IgD-negative memory B cell (primary cell): ENCODE measurements at regions not wholly inside any gene's neighbourhood (a gene's known extent, or its start where the extent isn't known, plus 50 kb on each side); places are given as distances from the start of the nearest gene placed in this dataset.

ENCODE experiments used
- H3K27ac Mint-ChIP-seq, 3 donors: one replicate each; pipeline ENCODE4 v1.8.0; 2020 to 2022; ENCODE audit warnings: mild to moderate bottlenecking in 3 of 3, mixed read lengths in 3 of 3, moderate library complexity in 1 of 3
- H3K27me3 Mint-ChIP-seq: one replicate; pipeline ENCODE4 v1.8.0; 2021; ENCODE audit warnings: mixed read lengths
- H3K36me3 Mint-ChIP-seq: one replicate; pipeline ENCODE4 v1.8.0; 2020; ENCODE audit warnings: mild to moderate bottlenecking, mixed read lengths
- H3K4me1 Mint-ChIP-seq, 3 donors: one replicate each; pipeline ENCODE4 v1.8.0; 2020 to 2022; ENCODE audit warnings: mixed read lengths in 3 of 3, mild to moderate bottlenecking in 1 of 3
- H3K4me3 Mint-ChIP-seq, 4 donors: one replicate each; pipeline ENCODE4 v1.8.0; 2020 to 2022; ENCODE audit warnings: mild to moderate bottlenecking in 4 of 4, mixed read lengths in 4 of 4, moderate library complexity in 3 of 4
- H3K9me3 Mint-ChIP-seq, 3 donors: one replicate each; pipeline ENCODE4 v1.8.0; 2020 to 2021; ENCODE audit warnings: mixed read lengths in 3 of 3, mild to moderate bottlenecking in 1 of 3

DNA sequence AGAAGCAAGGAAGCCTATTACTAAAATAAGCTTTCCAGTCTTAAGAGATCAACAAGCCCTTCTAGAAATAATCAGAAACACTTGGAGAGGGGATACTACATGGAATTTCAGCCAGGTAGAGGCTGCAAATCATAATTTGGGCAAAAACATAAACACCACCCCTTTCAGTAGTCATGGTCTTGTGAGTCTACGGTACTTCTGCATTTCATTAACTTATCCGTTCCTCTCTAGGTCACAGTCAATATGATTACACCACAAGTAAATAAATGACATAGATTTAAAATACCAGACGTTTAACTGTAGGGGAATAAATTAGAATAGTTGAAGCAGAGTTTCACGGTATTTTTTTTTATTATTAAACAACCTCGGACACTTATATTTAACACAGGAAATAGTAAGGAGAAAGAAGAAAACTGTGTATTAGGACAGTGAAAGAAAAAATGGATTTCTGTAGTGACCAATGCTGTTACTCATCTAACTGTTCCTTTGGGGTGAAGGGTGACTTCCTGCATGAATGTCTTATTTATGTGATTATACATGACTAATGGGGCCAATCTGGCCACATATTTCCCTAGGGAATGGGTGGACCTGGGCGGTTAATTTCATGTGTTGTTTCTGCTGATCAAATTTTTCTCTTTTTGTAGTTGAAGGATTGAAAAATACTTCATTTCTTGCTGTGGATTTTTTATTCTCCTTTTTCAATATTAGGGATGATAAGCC is 456.6 kb upstream of the UBE2E3 start:
- peaks cover 0 to 7% (median 4%) of the 10 kb centered on the region in 3 donors for H3K4me1 Mint-ChIP-seq
- H3K27ac Mint-ChIP-seq: no peak overlapping the region
- H3K27me3 Mint-ChIP-seq: peaks cover 3% of the 10 kb centered on the region
- H3K4me3 Mint-ChIP-seq: no peak overlapping the region
- no peaks in the 10 kb centered on the region for H3K9me3 Mint-ChIP-seq
- no peaks in the 10 kb centered on the region for H3K36me3 Mint-ChIP-seq

DNA sequence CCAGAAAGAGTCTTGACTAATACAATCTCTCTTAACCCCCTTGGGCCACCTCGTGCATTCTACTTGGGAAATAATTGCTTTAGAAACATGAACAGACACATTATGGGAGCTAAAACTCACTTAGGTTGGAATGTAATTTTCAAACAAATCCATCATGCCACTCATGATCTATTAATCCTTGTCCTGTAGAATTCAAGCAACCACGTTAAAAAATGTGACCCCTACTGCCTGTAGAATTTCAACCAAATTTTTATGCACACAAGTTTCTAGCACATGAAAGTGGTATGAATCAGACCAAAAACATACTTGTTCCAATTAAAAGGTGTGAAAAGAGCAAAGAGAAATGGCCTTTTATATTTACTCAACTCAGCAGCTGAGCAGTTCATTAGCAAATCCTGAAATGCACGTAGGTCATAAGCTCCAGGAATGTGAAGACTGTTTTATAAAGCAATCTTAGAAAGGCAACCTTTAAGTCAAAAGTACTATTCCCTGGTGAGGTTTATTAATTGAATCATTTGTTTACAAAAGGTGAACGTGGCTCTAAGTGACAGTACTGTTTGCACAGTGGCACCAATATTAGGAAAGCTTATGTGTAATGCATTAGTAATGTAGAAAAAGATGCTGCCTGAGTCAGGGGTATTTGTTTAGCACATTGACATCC is 459.4 kb upstream of the UBE2E3 start:
- no peak overlapping the region for H3K27ac Mint-ChIP-seq
- H3K36me3 Mint-ChIP-seq: no peaks in the 10 kb centered on the region
- H3K27me3 Mint-ChIP-seq: peaks cover 3% of the 10 kb centered on the region
- H3K4me3 Mint-ChIP-seq: no peak overlapping the region
- H3K9me3 Mint-ChIP-seq: no peaks in the 10 kb centered on the region
- peaks cover 0 to 15% (median 4%) of the 10 kb centered on the region in 3 donors for H3K4me1 Mint-ChIP-seq

DNA sequence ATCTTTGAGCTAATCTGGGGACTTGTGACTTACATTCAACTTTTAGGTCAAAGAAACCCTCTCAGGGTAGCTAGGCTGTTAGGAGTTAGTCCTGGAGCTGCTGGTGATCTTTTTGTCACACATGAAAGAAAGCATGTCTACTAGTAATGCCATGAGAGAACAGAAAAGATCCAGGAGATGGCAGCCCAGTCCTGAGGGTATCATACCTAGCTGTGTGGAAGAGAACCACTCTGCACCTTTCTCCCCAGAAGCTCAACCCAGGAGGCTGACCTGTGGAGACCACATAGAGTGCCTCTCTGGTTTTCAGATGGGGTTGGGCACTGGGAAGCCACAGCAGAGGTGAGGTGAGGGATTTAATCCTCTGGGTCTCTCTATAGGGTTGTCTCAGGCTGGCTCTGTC is 460.2 kb upstream of the UBE2E3 start:
- Mint-ChIP-seq H3K36me3 (no peaks in the 10 kb centered on the region), H3K4me3 (no peak overlapping the region), H3K9me3 (no peaks in the 10 kb centered on the region), H3K27ac (no peak overlapping the region), H3K27me3 (peaks cover 3% of the 10 kb centered on the region), H3K4me1 (peaks cover 4 to 16% (median 4%) of the 10 kb centered on the region in 3 donors)

DNA sequence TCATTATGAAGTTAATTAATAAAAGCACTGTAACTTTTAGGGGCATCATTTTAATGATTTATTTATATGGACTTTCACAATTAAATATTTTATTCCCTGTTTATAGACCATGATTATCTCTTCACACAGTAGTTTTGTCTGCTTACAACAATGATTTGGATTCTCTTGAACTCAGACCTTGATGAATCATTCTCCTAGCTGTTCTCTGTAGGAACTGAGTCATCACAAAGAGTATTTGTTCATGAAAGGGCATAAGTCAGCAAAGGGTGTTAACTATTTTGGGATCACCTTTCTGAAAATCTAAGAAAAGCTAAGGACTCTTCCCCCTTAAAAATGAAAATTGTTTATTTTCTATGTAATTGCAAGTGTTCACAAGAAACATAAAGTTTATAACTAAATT is 461.1 kb upstream of the UBE2E3 start:
- Mint-ChIP-seq H3K4me1 (peaks cover 4 to 16% (median 4%) of the 10 kb centered on the region in 3 donors), H3K36me3 (peaks cover 1% of the 10 kb centered on the region), H3K27ac (no peak overlapping the region), H3K4me3 (no peak overlapping the region), H3K9me3 (no peaks in the 10 kb centered on the region), H3K27me3 (peaks cover 3% of the 10 kb centered on the region)

DNA sequence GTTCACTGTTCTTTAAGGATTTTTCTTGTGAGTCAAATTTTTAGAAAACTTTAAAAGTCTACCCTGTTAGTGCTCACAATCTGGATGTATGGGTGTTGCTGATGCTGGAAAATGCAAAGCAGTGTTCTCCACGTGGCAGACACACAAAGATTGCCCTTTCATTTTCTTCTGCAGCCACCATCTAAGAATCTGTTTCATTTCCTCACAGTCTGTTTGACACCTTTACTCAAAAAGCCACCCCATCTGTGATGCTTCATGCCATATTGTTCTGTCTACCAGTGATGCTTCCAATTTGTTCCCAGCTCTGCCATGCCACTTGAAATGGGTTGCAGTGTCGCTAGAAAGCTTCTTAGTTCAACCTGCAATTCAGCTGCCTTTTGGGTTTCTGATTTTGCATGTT is 464.2 kb upstream of the UBE2E3 start:
- H3K27ac Mint-ChIP-seq: no peak overlapping the region
- H3K4me1 Mint-ChIP-seq: peaks cover 4 to 16% (median 4%) of the 10 kb centered on the region in 3 donors
- no peak overlapping the region for H3K4me3 Mint-ChIP-seq
- peaks cover 3% of the 10 kb centered on the region for H3K27me3 Mint-ChIP-seq
- no peaks in the 10 kb centered on the region for H3K9me3 Mint-ChIP-seq
- peaks cover 1% of the 10 kb centered on the region for H3K36me3 Mint-ChIP-seq

DNA sequence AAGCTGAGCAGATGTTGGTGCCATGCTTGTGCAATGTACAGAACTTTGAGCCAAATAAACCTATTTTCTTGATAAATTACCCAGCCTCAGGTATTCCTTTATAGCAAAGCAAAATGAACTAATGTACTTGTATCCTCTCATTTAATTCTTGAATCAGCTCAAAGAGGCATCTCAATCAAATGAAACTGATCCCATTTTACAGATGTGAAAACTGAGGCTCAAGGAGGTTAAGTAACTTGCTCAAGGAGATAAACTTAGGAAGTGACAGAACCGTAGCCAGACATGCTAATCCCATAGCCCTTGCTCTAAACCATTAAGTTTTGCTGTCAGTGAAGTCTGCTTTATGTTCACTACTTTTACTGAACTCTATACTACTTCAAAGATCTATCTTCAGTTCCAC is 467.0 kb upstream of the UBE2E3 start:
- Mint-ChIP-seq H3K9me3 (no peaks in the 10 kb centered on the region), H3K4me1 (peaks cover 0 to 10% (median 4%) of the 10 kb centered on the region in 3 donors), H3K27ac (no peak overlapping the region), H3K4me3 (no peak overlapping the region), H3K36me3 (peaks cover 1% of the 10 kb centered on the region), H3K27me3 (peaks cover 2% of the 10 kb centered on the region)

DNA sequence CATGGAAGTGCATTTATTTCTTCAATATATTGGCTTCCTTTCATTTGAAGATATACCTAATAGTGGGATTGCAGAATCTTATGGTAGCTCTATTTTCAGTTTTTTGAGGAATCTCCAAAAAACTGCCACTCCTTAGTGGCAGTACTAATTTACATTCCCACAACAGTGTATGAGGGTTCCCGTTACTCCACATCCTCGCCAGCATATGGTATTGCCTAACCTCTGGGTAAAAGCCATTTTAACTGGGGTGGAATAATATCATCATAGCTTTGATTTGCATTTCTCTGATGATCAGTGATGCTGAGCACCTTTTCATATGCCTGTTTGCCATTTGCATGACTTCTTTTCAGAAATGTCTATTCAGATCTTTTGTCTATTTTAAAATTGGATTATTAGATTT is 471.9 kb upstream of the UBE2E3 start:
- H3K4me3 Mint-ChIP-seq: no peak overlapping the region
- H3K4me1 Mint-ChIP-seq: no peaks in the 10 kb centered on the region
- no peaks in the 10 kb centered on the region for H3K9me3 Mint-ChIP-seq
- H3K36me3 Mint-ChIP-seq: no peaks in the 10 kb centered on the region
- H3K27me3 Mint-ChIP-seq: peaks cover 2% of the 10 kb centered on the region
- H3K27ac Mint-ChIP-seq: no peak overlapping the region

DNA sequence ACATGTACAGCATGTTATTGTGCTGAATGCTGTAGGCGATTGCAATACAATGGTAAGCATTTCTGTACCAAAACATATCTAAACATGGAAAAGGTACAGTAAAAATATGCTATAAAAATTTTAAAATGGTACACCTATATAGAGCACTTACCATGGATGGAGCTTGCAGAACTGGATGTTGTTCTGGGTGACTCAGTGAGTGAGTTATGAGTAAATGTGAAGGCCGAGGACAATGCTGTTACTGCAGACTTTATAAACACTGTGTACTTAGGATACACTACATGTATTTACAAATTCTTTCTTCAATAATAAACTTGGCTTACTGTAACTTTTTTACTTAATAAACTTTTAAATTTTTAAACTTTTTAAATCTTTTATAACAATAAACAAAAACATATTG is 473.4 kb upstream of the UBE2E3 start:
- Mint-ChIP-seq H3K36me3 (no peaks in the 10 kb centered on the region), H3K27ac (no peak overlapping the region), H3K27me3 (peaks cover 2% of the 10 kb centered on the region), H3K9me3 (no peaks in the 10 kb centered on the region), H3K4me3 (no peak overlapping the region), H3K4me1 (no peaks in the 10 kb centered on the region)

DNA sequence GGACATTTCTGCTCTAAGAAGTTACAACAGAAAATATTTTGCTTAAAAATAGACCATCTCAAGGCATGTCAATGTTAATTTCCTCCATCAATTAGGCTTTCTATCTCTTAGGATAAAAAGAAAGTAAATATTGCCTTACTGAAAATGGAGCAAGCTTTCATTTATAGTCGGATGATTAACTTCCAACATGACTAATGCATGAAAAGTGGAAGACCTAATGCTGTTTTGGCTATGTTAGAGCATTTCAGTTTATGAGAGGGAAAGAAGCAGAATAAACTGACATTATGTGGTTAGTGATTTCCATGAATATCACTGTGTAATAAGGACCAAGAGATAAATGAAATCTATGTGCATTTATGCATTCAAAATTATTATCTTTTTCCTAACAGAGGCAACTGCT is 475.2 kb upstream of the UBE2E3 start:
- Mint-ChIP-seq H3K9me3 (no peaks in the 10 kb centered on the region), H3K36me3 (no peaks in the 10 kb centered on the region), H3K27ac (no peak overlapping the region), H3K4me3 (no peak overlapping the region), H3K4me1 (no peaks in the 10 kb centered on the region), H3K27me3 (peaks cover 2% of the 10 kb centered on the region)

DNA sequence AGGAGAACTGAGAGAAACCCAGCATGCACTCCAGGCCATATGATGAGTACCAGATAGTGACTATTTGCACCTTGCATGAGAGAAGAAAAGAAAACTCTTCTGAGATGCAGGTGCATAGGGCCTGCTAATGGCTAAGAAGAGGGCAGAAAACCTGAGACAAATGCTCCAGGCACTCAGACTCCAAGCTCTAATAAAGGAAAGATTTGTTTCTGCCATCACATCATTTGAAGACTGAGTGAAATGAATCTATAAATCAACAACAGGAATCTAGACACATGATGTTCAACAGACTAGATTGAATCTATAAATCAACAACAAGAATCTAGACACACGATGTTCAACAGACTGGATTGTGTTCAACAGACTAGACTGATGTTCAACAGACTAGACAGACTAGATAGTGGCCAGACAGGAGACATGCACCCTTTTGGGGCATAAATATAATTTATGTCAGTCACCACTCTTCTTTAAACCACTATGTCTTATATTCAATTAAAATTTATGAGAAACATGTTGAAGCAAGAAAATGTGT is 482.7 kb upstream of the UBE2E3 start:
- peaks cover 3 to 8% (median 4%) of the 10 kb centered on the region in 3 donors for H3K9me3 Mint-ChIP-seq
- H3K4me3 Mint-ChIP-seq: no peak overlapping the region
- H3K4me1 Mint-ChIP-seq: no peaks in the 10 kb centered on the region
- no peaks in the 10 kb centered on the region for H3K27me3 Mint-ChIP-seq
- H3K36me3 Mint-ChIP-seq: no peaks in the 10 kb centered on the region
- H3K27ac Mint-ChIP-seq: no peak overlapping the region

DNA sequence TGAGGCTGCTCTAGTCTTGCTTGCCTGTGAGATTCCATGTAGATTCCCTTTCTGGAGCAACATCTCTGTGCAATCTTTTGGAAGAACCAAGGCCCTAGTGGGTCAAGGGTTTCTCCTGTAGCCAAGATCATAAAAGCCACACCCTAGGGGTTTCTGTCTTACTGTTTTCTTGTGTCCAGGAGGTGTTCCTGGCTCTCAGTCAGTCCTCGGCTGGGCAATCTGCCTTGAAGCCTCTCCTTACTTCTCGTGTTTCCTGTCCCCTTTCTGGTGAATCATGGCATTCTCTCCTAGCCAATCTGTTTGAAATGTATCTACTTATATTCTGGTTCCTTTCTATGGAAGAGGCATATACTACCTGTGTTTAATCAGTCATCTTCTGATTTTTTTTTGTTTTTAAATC is 484.8 kb upstream of the UBE2E3 start:
- Mint-ChIP-seq H3K27me3 (no peaks in the 10 kb centered on the region), H3K36me3 (no peaks in the 10 kb centered on the region)

DNA sequence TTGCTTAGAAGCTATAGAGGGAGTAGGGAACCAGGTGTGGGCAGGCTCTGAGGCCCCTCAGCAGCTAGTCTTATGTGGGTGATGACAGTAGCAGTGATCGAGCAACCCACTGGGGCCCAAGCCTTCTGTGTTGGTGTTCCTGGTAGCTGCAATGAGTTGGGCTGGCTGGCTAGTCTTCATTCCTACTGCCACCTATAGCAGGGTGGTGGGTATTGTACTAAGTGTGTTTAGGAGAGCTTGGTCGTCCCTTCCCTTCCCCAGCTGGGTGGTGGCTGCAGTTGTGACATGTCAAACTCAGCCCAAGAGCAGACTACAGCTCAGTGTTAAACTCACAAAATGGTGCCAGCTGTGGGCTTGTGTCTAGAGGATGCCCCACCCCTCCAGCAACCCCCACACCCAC is 486.1 kb upstream of the UBE2E3 start:
- no peaks in the 10 kb centered on the region for H3K4me1 Mint-ChIP-seq
- H3K4me3 Mint-ChIP-seq: no peak overlapping the region
- no peaks in the 10 kb centered on the region for H3K27me3 Mint-ChIP-seq
- no peaks in the 10 kb centered on the region for H3K36me3 Mint-ChIP-seq
- no peak overlapping the region for H3K27ac Mint-ChIP-seq
- peaks cover 3 to 15% (median 9%) of the 10 kb centered on the region in 3 donors for H3K9me3 Mint-ChIP-seq

More for the DNA sequence above, 484.8 kb upstream of the UBE2E3 start:
- H3K4me3 Mint-ChIP-seq: no peak overlapping the region
- no peak overlapping the region for H3K27ac Mint-ChIP-seq
- H3K9me3 Mint-ChIP-seq: peaks cover 3 to 12% (median 7%) of the 10 kb centered on the region in 3 donors
- H3K4me1 Mint-ChIP-seq: no peaks in the 10 kb centered on the region

DNA sequence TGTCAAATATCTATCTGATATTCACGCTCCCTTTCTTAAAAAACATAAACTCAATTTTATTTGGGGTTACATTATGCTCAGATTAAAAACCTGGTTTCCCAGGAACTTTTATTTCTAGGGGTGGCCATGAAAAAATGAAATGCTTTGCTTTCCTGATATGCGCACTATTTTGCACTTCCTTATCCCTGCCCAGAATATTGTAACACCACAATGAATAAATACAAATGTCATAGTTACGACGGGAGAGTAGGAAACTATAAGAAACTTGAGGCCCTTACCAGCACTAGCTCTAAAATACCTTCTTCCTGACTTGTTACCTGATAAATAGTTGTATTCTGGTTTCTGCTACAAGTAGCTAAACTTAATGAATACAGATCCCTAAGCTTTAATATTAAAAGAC is 475.6 kb upstream of the CWC22 start:
- Mint-ChIP-seq H3K4me3 (no peak overlapping the region), H3K27ac (no peak overlapping the region), H3K4me1 (no peaks in the 10 kb centered on the region), H3K36me3 (no peaks in the 10 kb centered on the region), H3K27me3 (no peaks in the 10 kb centered on the region), H3K9me3 (peaks cover 0 to 2% (median 0%) of the 10 kb centered on the region in 3 donors)

DNA sequence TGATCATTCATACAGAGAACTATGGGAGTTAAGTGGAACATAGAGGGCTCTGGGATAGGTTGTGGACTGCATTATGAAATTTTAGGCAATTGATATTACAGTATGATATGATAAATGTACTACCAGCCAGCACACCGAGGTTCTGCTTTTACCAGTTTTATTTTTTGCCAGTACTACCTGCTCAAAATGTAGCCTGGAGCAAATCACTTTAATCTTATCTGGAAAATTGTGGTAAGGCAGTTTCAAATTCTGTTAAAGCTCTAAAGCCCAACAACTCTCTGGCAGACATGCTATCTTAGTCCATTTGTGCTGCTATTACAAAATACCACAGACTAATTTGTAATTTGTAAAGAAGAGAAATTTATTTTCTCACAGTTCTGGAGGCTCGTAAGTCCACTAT is 474.9 kb upstream of the CWC22 start:
- H3K36me3 Mint-ChIP-seq: no peaks in the 10 kb centered on the region
- no peaks in the 10 kb centered on the region for H3K4me1 Mint-ChIP-seq
- H3K4me3 Mint-ChIP-seq: no peak overlapping the region
- H3K27me3 Mint-ChIP-seq: no peaks in the 10 kb centered on the region
- no peak overlapping the region for H3K27ac Mint-ChIP-seq
- H3K9me3 Mint-ChIP-seq: peaks cover 0 to 2% (median 0%) of the 10 kb centered on the region in 3 donors

DNA sequence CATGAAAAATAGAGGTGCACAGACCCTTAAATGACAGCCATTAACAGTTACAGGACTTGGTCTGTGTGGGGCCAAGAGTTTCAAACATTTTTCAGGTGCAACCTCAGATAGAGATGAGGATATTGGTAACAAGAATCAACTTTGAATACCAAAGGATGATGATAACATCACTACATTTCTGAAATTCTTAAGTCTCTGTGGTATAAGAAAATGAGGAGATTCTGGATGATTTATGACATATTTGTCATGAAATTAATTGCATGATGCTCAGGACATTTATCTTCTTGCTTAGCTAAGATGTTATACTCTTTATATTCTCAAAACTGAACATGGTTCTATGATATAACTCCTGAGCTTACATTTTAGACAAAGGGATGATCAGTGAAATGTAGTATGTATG is 471.8 kb upstream of the CWC22 start:
- no peaks in the 10 kb centered on the region for H3K27me3 Mint-ChIP-seq
- no peak overlapping the region for H3K4me3 Mint-ChIP-seq

DNA sequence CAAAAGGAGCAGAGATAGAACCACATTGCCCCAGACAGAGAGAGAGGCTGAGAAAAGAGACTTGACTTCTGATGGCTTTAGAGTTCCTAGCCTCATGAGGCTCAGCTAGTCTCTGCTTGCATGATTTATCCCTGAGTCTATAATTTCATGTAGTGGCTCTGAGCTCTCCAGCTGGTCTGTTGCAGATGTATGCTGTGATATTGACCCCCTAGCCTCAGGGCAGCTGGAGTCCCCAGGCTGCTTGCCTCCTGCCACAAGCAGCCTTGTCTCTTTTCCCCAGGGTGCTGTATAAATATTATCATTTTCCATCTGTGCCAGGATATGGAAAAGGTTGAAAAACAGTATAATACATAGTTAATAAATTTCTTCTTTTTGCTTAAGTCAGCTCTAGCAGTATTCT is 467.6 kb upstream of the CWC22 start:
- Mint-ChIP-seq H3K36me3 (no peaks in the 10 kb centered on the region), H3K27me3 (no peaks in the 10 kb centered on the region), H3K9me3 (no peaks in the 10 kb centered on the region), H3K4me3 (no peak overlapping the region), H3K27ac (no peak overlapping the region), H3K4me1 (no peaks in the 10 kb centered on the region)

More for the DNA sequence above, 471.8 kb upstream of the CWC22 start:
- Mint-ChIP-seq H3K4me1 (no peaks in the 10 kb centered on the region), H3K36me3 (no peaks in the 10 kb centered on the region), H3K27ac (no peak overlapping the region), H3K9me3 (no peaks in the 10 kb centered on the region)
